Right cardiac atrium (tissue), 5 donors: ENCODE measurements at regions not wholly inside any gene's neighbourhood (a gene's known extent, or its start where the extent isn't known, plus 50 kb on each side); places are given as distances from the start of the nearest gene placed in this dataset.

Experiments used
- ATAC-seq, 2 donors: fragments of 200-7000 bp; cut with Tn5 transposase; one replicate each; pipeline versions ENCODE4 v1.8.0 to v1.9.1; 2020; ENCODE audit warnings: moderate library complexity in 2 of 2, mild to moderate bottlenecking in 1 of 2
- DNase-seq, 3 donors: peaks; one replicate each; pipeline ENCODE4 v3.0.0-alpha.2; 2020
- H3K27ac ChIP-seq: one replicate; pipeline ENCODE4 v1.5.1; 2013; ENCODE audit warnings: mild to moderate bottlenecking, low read length, control low read depth, moderate library complexity
- H3K27me3 ChIP-seq: one replicate; pipeline ENCODE4 v1.6.1; 2013; ENCODE audit not compliant: control insufficient read depth, insufficient read depth
- H3K4me1 ChIP-seq: one replicate; pipeline ENCODE4 v1.6.1; 2013; ENCODE audit warnings: low read length; ENCODE audit not compliant: control insufficient read depth, insufficient read depth
- H3K4me3 ChIP-seq: one replicate; pipeline ENCODE4 v1.5.1; 2013; ENCODE audit warnings: low read length, control low read depth
- H3K9me3 ChIP-seq: one replicate; pipeline ENCODE4 v1.6.1; 2013; ENCODE audit warnings: low read length; ENCODE audit not compliant: control insufficient read depth
- WGBS: extraction: QIAGEN DNeasy Blood & Tissue Kit; methylation state at CpG from one replicate; pipeline ENCODE4 v1.1.7; 2013; 5-methylcytosine and 5-hydroxymethylcytosine counted together
- intact Hi-C, 4 donors: fragments of 100-400 bp; cut with DNase I; formaldehyde crosslinking; loops; one replicate each; pipeline versions ENCODE4 v1.11.0 to v1.14.0; 2022 to 2023
- donor health status: healthy with polysubstance abuse.
- donor health status: DM: no; HTN: yes; CAD: no.
- donor health status: DM: no; HTN: no; CAD: no.
- donor health status: DM: no; HTN: yes; CAD: no; lungs with severe emphysema.
- donor health status: DM: yes; HTN: yes; CAD: no.

DNA sequence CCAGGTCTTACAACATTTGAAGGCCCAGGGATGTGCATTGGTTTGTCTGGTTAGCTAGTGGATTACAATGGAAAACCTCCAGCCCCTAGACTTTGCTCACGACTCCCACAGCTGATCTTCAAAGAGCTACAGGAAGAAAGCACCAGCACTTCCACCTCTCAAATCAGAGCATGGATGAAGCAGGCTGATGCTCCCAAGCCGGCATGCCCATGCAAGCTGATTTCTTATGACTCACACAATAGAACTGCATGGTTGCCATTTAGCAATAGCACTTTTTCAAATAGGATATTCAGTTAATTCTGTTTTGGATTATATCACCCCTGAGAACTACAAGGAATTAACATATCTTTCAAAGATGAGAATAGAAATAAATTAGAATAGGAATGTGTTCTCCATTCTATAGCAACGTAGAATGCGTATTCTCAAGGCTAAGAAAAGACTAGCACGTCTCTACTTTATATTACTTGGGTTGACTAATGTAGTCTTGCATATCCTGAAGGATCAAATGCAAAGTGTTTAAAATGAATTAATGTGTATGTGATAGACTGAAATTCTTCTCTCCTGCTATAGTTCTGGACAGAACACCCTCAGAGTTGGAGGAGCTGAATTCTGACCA, 292.4 kb downstream of the TRIB2 start:
- Histone ChIP-seq H3K27ac (no peak overlapping the region), H3K27me3 (no peaks in the 10 kb centered on the region), H3K4me3 (no peak overlapping the region), H3K9me3 (no peaks in the 10 kb centered on the region), H3K4me1 (peaks cover 2% of the 10 kb centered on the region)
- no peak for ATAC-seq
- no peak for DNase-seq
- WGBS = 93% methylated on average over 5 of the region's 5 CpGs
- intact Hi-C loops = loop anchor here (5.0 to 10.0 kb wide), 6 partner anchors 74 to 1184 kb away; partner anchors contain the start of gene TRIB2 (in 1 of the 4)

DNA sequence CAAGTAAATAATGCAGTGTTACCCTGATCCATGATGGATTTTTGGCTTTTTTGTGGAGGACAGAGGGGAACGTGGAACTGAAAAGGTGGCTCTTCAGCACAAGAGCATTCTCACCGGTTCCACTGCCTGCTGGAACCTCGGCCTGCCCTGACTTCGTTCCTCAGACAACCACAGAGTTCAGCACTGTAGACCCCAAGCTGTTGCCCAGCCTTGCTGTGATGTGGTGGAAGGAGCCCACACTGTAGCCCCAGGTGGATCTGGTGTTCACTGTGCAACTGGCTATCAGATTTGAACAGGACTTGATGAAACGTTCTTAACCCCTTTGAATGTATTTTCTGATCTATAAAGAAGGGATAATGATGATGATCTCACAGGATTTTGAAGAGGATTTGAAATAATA, 293.5 kb downstream of the TRIB2 start:
- Histone ChIP-seq H3K27ac (no peak overlapping the region), H3K27me3 (no peaks in the 10 kb centered on the region), H3K4me3 (no peak overlapping the region), H3K9me3 (no peaks in the 10 kb centered on the region), H3K4me1 (peaks cover 2% of the 10 kb centered on the region)
- WGBS = 83% methylated on average over 5 of the region's 5 CpGs
- intact Hi-C loops = no loop called here
- DNase-seq (no peak), ATAC-seq (no peak)

DNA sequence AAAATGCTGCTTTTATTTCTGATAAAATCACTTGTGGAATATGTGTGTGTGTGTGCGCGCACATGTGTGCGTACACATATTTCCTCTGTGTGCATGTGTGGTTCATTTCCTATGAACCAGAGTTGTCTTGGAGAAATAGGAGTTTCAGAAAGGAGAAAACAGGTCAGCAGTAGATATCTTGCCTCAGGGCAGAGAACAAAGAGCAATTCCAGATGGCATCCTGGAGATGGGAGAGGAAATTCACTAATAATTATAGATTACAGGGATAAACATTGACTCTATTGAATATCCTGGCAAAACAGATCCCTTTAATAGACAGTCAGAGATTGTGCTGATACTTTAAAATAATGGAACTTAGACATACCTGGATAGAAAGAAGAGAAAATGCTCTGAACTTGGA, 298.0 kb downstream of the TRIB2 start:
- no peak for DNase-seq
- Histone ChIP-seq H3K27ac (no peak overlapping the region), H3K27me3 (peaks cover 3% of the 10 kb centered on the region), H3K4me3 (no peak overlapping the region), H3K4me1 (no peaks in the 10 kb centered on the region), H3K9me3 (no peaks in the 10 kb centered on the region)
- whole genome bisulfite sequencing = 80% methylated on average over 3 of the region's 3 CpGs
- no peak for ATAC-seq
- intact Hi-C loops = no loop called here

DNA sequence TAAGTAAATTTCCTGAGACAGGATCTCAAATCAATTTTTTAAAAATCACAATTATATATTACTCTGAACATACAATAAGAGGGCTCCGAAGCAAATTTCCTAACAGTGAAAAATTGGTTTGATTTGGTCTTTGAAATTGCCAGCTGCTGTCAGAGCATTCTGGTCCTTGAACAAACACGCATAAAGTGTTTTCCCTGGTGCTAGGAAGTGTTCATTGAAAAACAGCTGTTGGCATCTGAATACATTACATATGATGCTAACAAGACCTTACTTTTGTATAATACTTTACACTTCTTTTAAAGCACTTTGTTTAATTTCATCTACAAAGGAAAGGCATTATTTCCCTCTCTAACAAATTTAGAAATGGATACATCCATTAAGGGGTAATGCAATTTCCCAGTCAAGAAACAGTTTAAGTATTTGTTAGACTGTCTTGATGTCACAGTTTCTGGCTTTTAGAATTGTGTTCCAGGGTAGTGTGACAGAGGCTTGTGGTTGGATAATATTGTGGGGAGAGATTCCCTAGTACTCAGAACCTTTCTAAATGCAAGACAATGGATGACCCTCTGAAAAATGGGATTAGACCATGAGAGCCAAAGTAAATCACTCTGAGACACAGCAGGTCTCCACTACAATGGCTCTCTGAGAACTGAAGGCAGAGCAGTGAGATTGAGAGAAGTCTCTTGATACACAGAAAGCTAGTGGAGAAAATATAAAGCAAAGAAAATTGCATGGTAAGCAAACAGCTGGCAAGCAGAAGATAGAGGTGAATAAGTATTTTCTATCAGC, 299.0 kb downstream of the TRIB2 start:
- no peak overlapping the region for H3K4me3 ChIP-seq
- WGBS = 92% methylated on average over 2 of the region's 2 CpGs
- H3K4me1 ChIP-seq = no peaks in the 10 kb centered on the region
- ATAC-seq (no peak), DNase-seq (no peak)
- no peak overlapping the region for H3K27ac ChIP-seq
- peaks cover 3% of the 10 kb centered on the region for H3K27me3 ChIP-seq
- H3K9me3 ChIP-seq = no peaks in the 10 kb centered on the region
- intact Hi-C loops = no loop called here

DNA sequence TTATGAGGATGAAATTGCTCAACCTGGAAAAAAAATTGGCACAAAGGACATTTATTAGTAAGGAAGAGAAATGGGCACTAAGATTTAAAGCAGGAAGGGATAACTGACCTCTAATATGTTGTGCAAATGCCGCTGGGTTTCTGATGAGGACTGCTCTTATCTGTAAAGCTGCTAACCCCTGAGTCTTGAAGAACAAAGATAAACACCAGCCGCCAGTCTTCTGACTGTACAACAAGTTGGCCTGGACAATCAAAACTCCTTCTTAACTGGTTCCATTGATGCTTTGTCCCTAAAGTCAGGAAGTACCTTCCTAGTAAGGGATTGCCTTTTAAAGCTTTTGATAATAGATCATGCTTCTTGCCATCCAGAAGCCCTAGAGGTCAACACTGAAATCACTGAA, 301.8 kb downstream of the TRIB2 start:
- Histone ChIP-seq H3K27ac (no peak overlapping the region), H3K4me1 (no peaks in the 10 kb centered on the region), H3K4me3 (no peak overlapping the region), H3K27me3 (peaks cover 3% of the 10 kb centered on the region), H3K9me3 (no peaks in the 10 kb centered on the region)
- WGBS = 77% methylated on average over 2 of the region's 2 CpGs
- no peak for DNase-seq
- ATAC-seq = no peak
- intact Hi-C loops = no loop called here

DNA sequence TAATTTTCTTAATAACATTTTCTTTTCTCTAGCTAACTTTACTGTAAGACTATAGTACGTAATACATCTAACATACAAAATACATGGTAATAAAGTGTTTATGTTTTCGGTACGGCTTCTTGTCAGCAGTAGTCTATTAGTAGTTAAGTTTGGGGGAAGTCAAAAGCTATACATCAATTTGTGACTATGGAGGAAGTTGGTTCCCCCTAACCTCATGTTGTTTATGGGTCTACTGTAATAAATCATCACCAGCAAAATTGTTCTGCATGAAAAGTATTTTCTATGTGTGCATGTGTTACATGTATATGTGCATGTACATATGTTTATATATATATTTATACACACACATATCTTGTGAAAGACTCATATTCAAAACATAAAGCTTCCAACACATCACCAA, 303.0 kb downstream of the TRIB2 start:
- intact Hi-C loops = no loop called here
- no peak overlapping the region for H3K4me3 ChIP-seq
- WGBS = 86% methylated on average over 3 of the region's 3 CpGs
- no peak overlapping the region for H3K27ac ChIP-seq
- ATAC-seq (no peak), DNase-seq (no peak)
- no peaks in the 10 kb centered on the region for H3K9me3 ChIP-seq
- H3K27me3 ChIP-seq = peaks cover 3% of the 10 kb centered on the region
- no peaks in the 10 kb centered on the region for H3K4me1 ChIP-seq

DNA sequence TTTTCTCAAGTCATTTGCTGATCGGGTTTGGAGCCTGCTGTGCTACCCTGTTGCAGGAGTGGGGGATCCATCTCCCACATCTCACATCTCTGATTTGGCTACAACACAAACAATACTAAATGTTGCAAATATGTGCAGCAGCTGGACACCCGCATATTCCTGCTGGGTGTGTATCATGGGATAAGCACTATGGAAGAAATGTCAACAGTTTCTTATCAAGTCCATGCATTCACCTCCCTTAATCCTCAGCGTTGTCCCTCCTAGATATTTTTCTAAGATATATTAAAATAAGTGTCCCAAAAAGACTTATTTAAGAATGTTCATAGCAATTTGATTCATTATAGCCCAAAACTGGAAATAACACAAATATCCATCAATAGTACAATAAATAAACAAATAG, 303.7 kb downstream of the TRIB2 start:
- intact Hi-C loops = no loop called here
- Histone ChIP-seq H3K4me1 (no peaks in the 10 kb centered on the region), H3K4me3 (no peak overlapping the region), H3K27me3 (peaks cover 3% of the 10 kb centered on the region), H3K9me3 (no peaks in the 10 kb centered on the region), H3K27ac (no peak overlapping the region)
- no peak for ATAC-seq
- no peak for DNase-seq
- 60% methylated on average over 3 of the region's 3 CpGs for WGBS

DNA sequence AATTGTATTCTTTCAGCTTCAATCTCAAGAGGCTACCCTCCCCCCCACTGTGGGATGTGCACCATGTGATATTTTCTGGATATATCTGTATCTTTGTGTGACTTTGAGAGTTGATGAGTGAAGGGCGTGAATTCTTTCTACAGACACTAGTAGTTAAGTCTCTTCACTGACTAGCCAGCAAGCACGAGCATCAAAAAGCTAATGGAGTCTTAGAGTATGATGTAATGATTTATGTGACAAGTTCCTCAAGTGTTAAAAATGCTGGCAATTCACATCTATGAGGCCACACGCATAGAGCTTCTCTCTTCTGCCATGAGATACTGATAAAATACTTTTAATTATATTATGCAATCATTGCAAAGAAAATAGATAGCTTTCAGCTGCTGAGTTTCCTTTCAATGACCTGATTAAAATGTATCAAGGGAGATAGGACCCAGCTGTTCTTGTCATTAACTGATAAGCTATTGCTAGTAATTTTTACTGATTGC, 304.8 kb downstream of the TRIB2 start:
- intact Hi-C loops = no loop called here

DNA sequence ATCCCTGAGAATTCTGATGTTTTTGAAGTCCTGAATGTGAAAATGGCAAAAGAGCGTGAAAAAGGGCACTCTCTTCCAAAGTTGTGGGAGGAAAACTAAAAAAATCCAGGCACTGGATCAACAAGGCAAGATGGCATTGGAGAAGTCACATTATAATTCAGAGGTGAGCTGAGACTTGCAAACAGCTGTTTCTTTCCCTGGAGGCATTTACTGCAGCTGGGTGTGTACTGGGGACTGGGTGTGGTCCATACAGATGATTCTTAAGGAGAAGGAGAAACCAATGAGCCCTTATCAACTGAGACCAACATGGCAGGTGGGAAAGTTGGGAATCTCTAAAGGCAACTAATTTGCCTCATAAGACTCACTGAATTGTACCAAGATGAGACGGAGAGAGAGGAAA, 313.9 kb downstream of the TRIB2 start:
- H3K4me1 ChIP-seq = no peaks in the 10 kb centered on the region
- H3K27ac ChIP-seq = no peak overlapping the region
- ATAC-seq = no peak
- H3K4me3 ChIP-seq = no peak overlapping the region
- WGBS = 94% methylated on average over 2 of the region's 2 CpGs
- no peaks in the 10 kb centered on the region for H3K9me3 ChIP-seq
- intact Hi-C loops = no loop called here
- DNase-seq = no peak
- H3K27me3 ChIP-seq = no peaks in the 10 kb centered on the region

More for the DNA sequence above, 304.8 kb downstream of the TRIB2 start:
- WGBS = 15% methylated on average over 3 of the region's 3 CpGs
- DNase-seq (no peak), ATAC-seq (peak; percentile 63 to 77)
- peaks cover 3% of the 10 kb centered on the region for H3K27me3 ChIP-seq
- no peak overlapping the region for H3K27ac ChIP-seq
- no peak overlapping the region for H3K4me3 ChIP-seq
- no peaks in the 10 kb centered on the region for H3K9me3 ChIP-seq
- H3K4me1 ChIP-seq = no peaks in the 10 kb centered on the region

DNA sequence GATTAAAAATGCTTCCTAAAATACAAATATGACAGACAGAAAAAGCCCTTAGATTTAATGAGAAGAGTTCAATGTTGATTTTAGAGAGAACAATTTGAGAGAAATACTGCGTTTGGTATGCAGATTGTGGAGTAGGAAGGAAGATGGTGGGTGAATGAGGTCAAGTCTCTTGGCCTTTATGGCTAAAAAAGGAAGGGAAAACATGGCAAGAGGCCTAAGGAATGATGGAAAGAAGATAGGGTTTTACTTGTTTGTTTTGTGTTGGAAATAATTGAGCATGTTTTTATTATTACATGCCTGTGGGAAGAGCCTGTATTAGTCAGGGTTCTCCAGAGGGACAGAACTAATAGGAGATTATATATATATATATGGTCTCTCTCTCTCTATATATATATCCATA, 318.1 kb downstream of the TRIB2 start:
- ATAC-seq (no peak), DNase-seq (no peak)
- intact Hi-C loops = no loop called here
- Histone ChIP-seq H3K9me3 (no peaks in the 10 kb centered on the region), H3K27me3 (no peaks in the 10 kb centered on the region), H3K4me3 (no peak overlapping the region), H3K27ac (no peak overlapping the region), H3K4me1 (no peaks in the 10 kb centered on the region)
- 47% methylated on average over 1 of the region's 1 CpG for whole genome bisulfite sequencing

DNA sequence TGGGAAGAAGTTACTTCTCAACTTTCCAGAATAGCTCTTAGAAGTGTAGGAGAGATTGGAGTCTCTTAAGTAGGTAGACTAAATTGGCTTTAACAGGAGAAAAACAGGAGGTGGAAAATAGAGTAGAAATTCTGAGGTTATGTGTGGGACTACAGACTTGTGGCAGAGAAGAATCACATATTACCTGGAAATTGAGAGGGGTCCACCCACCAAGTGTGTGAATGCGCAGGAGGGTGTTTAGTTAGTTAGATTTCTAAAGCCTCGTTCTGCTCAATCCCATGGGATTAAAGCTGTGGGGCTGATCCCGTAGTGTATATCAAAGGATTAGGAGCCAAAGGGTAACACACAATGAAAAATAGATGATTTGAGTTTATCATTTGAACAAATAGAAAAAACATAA, 319.1 kb downstream of the TRIB2 start:
- no peak for ATAC-seq
- 82% methylated on average over 3 of the region's 3 CpGs for WGBS
- no peak overlapping the region for H3K4me3 ChIP-seq

More for the DNA sequence above, 319.1 kb downstream of the TRIB2 start:
- H3K4me1 ChIP-seq = no peaks in the 10 kb centered on the region
- intact Hi-C loops = no loop called here
- no peaks in the 10 kb centered on the region for H3K9me3 ChIP-seq
- no peaks in the 10 kb centered on the region for H3K27me3 ChIP-seq
- no peak overlapping the region for H3K27ac ChIP-seq
- DNase-seq = no peak
